SW 1271 (cell line): ENCODE measurements at regions not wholly inside any gene's neighbourhood (a gene's known extent, or its start where the extent isn't known, plus 50 kb on each side); places are given as distances from the start of the nearest gene placed in this dataset.

Source experiments
- DNase-seq, 2 experiments: peaks; one replicate each; lab custom pipeline; 2025; lab: John Stamatoyannopoulos, UW

- no peak for DNase-seq
Observed at GRCh38 chr21:39124681-39125251, 58.5 kb downstream of the PSMG1 start.

GRCh38 chr21:39123375-39123774 is 59.9 kb downstream of the PSMG1 start:
- no peak for DNase-seq

- no peak for DNase-seq
Observed at GRCh38 chr21:39121600-39122355, 61.5 kb downstream of the PSMG1 start.

GRCh38 chr21:39120876-39121599 is 62.2 kb downstream of the PSMG1 start:
- DNase-seq = no peak

- DNase-seq = no peak
Observed at GRCh38 chr21:39119891-39120290, 63.4 kb downstream of the PSMG1 start.

- no peak for DNase-seq
Observed at GRCh38 chr21:39118604-39119215, 64.5 kb downstream of the PSMG1 start.

GRCh38 chr21:39118061-39118460 is 65.2 kb downstream of the PSMG1 start:
- no peak for DNase-seq

GRCh38 chr21:39117440-39117970 is 65.7 kb downstream of the PSMG1 start:
- DNase-seq = no peak

GRCh38 chr21:39116761-39117439 is 66.4 kb downstream of the PSMG1 start:
- no peak for DNase-seq

GRCh38 chr21:39115576-39116235 is 67.5 kb downstream of the PSMG1 start:
- DNase-seq = no peak

- no peak for DNase-seq
Observed at GRCh38 chr21:39114871-39115575, 68.2 kb downstream of the PSMG1 start.

GRCh38 chr21:39111931-39112550 is 71.2 kb downstream of the PSMG1 start:
- no peak for DNase-seq

GRCh38 chr21:39110431-39110830 is 72.8 kb downstream of the PSMG1 start:
- DNase-seq = no peak

- DNase-seq = no peak
Observed at GRCh38 chr21:39109596-39110210, 73.5 kb downstream of the PSMG1 start.

GRCh38 chr21:39109163-39109530 is 74.1 kb downstream of the PSMG1 start:
- DNase-seq = no peak

- DNase-seq = no peak
Observed at GRCh38 chr21:39108291-39109162, 74.7 kb downstream of the PSMG1 start.

- DNase-seq = no peak
Observed at GRCh38 chr21:39107739-39108138, 75.5 kb downstream of the PSMG1 start.

- no peak for DNase-seq
Observed at GRCh38 chr21:39106881-39107462, 76.3 kb downstream of the PSMG1 start.
